ENCODE measurements at regions not wholly inside any gene's neighbourhood (a gene's known extent, or its start where the extent isn't known, plus 50 kb on each side); places are given as distances from the start of the nearest gene placed in this dataset.

DNA sequence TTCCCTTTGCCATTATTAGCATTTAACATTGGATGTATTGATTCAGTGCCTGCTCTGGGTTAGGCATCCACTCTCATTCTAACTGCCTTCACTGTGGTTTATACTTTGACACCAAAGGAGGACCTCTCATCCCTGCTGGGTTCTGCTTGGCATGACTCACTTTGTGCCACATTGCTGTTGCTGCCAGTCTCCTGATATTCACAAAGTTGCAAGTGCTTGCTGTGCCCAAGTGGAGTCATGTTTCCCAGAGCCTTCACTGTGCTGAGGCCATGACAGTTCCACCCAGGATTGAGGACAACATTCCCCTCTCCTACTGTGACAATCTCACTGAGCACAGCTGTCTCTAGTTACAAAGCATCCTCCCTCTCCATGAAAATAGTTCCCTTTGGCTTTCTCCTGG lies 519.9 kb upstream of the USP24 start:
- TF ChIP-seq POLR2A (IDR thresholded peaks at IDR 0.05), result no peak
- TF ChIP-seq, protein P1, sequence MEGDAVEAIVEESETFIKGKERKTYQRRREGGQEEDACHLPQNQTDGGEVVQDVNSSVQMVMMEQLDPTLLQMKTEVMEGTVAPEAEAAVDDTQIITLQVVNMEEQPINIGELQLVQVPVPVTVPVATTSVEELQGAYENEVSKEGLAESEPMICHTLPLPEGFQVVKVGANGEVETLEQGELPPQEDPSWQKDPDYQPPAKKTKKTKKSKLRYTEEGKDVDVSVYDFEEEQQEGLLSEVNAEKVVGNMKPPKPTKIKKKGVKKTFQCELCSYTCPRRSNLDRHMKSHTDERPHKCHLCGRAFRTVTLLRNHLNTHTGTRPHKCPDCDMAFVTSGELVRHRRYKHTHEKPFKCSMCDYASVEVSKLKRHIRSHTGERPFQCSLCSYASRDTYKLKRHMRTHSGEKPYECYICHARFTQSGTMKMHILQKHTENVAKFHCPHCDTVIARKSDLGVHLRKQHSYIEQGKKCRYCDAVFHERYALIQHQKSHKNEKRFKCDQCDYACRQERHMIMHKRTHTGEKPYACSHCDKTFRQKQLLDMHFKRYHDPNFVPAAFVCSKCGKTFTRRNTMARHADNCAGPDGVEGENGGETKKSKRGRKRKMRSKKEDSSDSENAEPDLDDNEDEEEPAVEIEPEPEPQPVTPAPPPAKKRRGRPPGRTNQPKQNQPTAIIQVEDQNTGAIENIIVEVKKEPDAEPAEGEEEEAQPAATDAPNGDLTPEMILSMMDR (IDR thresholded peaks at IDR 0.05), result no peak
